Common myeloid progenitor, CD34-positive (primary cell): ENCODE measurements at regions not wholly inside any gene's neighbourhood (a gene's known extent, or its start where the extent isn't known, plus 50 kb on each side); places are given as distances from the start of the nearest gene placed in this dataset.

Experiments
- CTCF ChIA-PET: fragments of 350-600 bp; sonication (Branson Sonifier 250); formaldehyde crosslinking; loops from one replicate; lab custom pipeline; 2021; ENCODE audit warnings: antibody characterized with exemption; lab: Charles Lee
- POLR2A ChIA-PET: fragments of 350-600 bp; sonication (Branson Sonifier 250); formaldehyde crosslinking; loops from one replicate; lab custom pipeline; 2021; ENCODE audit warnings: antibody characterized with exemption; lab: Charles Lee
- DNase-seq, 3 donors: peaks; one replicate each; pipeline versions ENCODE4 v3.0.0 to v3.0.0-alpha.2; 2013
- H3K27ac ChIP-seq, 2 experiments: 1 replicate in 1 of 2; 2 replicates in 1 of 2; pipeline ENCODE4 v1.7.0; 2013; ENCODE audit warnings: inconsistent platforms in 2 of 2, low read length in 2 of 2, mild to moderate bottlenecking in 2 of 2, low read depth in 1 of 2, moderate library complexity in 1 of 2; ENCODE audit not compliant: severe bottlenecking in 2 of 2, insufficient read depth in 1 of 2, poor library complexity in 1 of 2
- H3K27me3 ChIP-seq, 5 experiments: replicated peaks in 2 of 5; 1 replicate in 3 of 5; 2 replicates in 2 of 5; pipeline versions ENCODE4 v1.6.1 to v1.7.0; 2013; ENCODE audit warnings: low read length in 4 of 5, mild to moderate bottlenecking in 2 of 5, moderate library complexity in 2 of 5, inconsistent platforms in 1 of 5; ENCODE audit not compliant: insufficient read depth in 5 of 5, control insufficient read depth in 4 of 5
- H3K36me3 ChIP-seq, 4 experiments: 1 replicate in 2 of 4; 2 replicates in 2 of 4; pipeline versions ENCODE4 v1.6.1 to v1.7.0; 2013; ENCODE audit warnings: low read length in 3 of 4, control low read depth in 1 of 4, mild to moderate bottlenecking in 1 of 4; ENCODE audit not compliant: control insufficient read depth in 4 of 4, insufficient read depth in 4 of 4
- H3K4me1 ChIP-seq, 4 experiments: 1 replicate in 3 of 4; 2 replicates in 1 of 4; pipeline versions ENCODE4 v1.6.1 to v1.7.1; 2013; ENCODE audit warnings: low read length in 3 of 4, mild to moderate bottlenecking in 3 of 4, control low read depth in 1 of 4, inconsistent platforms in 1 of 4, moderate library complexity in 1 of 4; ENCODE audit not compliant: control insufficient read depth in 4 of 4, insufficient read depth in 4 of 4; ENCODE audit errors: control extremely low read depth in 1 of 4
- H3K4me3 ChIP-seq, 7 experiments: 1 replicate in 4 of 7; 2 replicates in 3 of 7; pipeline versions ENCODE4 v1.5.1 to v1.7.0; 2013; ENCODE audit warnings: mild to moderate bottlenecking in 7 of 7, low read length in 6 of 7, moderate library complexity in 6 of 7, inconsistent platforms in 2 of 7, low read depth in 2 of 7, control low read depth in 1 of 7; ENCODE audit not compliant: insufficient read depth in 4 of 7, control insufficient read depth in 1 of 7; ENCODE audit errors: extremely low read depth in 1 of 7
- H3K9me3 ChIP-seq, 5 experiments: 1 replicate in 4 of 5; 2 replicates in 1 of 5; pipeline versions ENCODE4 v1.6.1 to v1.7.1; 2013; ENCODE audit warnings: low read length in 4 of 5, mild to moderate bottlenecking in 2 of 5, inconsistent platforms in 1 of 5, low read depth in 1 of 5, moderate library complexity in 1 of 5; ENCODE audit not compliant: control insufficient read depth in 4 of 5, insufficient read depth in 2 of 5; ENCODE audit errors: control extremely low read depth in 1 of 5
- WGBS: methylation state at CpG from one replicate; pipeline ENCODE4 v1.1.5; 2013; ENCODE audit not compliant: insufficient coverage; 5-methylcytosine and 5-hydroxymethylcytosine counted together

DNA sequence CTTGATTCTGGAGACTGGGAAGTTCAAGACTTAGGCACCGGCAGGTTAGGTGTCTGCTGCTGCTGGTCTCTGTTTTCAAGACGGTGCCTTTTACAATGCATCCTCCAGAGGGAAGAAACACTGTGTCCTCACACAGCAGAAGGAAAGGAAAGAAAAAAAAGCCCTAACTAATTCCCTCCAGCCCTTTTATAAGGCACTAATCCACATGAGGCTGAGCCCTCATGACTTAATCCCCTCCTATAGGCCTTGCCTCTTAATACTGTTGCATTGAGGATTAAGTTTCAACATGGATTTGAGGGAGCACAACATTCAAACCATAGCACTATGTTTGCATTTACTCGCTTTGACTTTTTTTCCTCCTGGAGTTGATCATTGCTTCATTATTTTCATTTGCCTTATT lies 585.9 kb downstream of the TLR4 start:
- no peak for DNase-seq
- H3K36me3 ChIP-seq = no peaks in the 10 kb centered on the region
- H3K4me1 ChIP-seq = no peaks in the 10 kb centered on the region
- WGBS = 100% methylated on average over 1 of the region's 3 CpGs
- ChIA-PET CTCF (no interaction called here), POLR2A (no interaction called here)
- no peaks in the 10 kb centered on the region for H3K27me3 ChIP-seq
- H3K27ac ChIP-seq = no peak overlapping the region
- H3K4me3 ChIP-seq = no peak overlapping the region
- H3K9me3 ChIP-seq = no peaks in the 10 kb centered on the region

GRCh38 chr9:118295413-118295812 lies 591.2 kb downstream of the TLR4 start:
- Histone ChIP-seq H3K27me3 (no peaks in the 10 kb centered on the region), H3K36me3 (no peaks in the 10 kb centered on the region), H3K4me3 (no peak overlapping the region), H3K9me3 (no peaks in the 10 kb centered on the region), H3K4me1 (no peaks in the 10 kb centered on the region), H3K27ac (no peak overlapping the region)
- POLR2A ChIA-PET = no interaction called here
- CTCF ChIA-PET = no interaction called here
- WGBS = 79% methylated on average over 4 of the region's 4 CpGs
- DNase-seq = no peak

GRCh38 chr9:118302721-118303120 lies 598.5 kb downstream of the TLR4 start:
- Histone ChIP-seq H3K9me3 (no peaks in the 10 kb centered on the region), H3K4me1 (no peaks in the 10 kb centered on the region), H3K4me3 (no peak overlapping the region), H3K27ac (no peak overlapping the region), H3K36me3 (no peaks in the 10 kb centered on the region), H3K27me3 (no peaks in the 10 kb centered on the region)
- ChIA-PET CTCF (no interaction called here), POLR2A (no interaction called here)
- DNase-seq = no peak
- WGBS = no CpG with 5 or more reads among the region's 2 CpGs

GRCh38 chr9:118303216-118303615 lies 599.0 kb downstream of the TLR4 start:
- Histone ChIP-seq H3K27me3 (no peaks in the 10 kb centered on the region), H3K36me3 (no peaks in the 10 kb centered on the region), H3K4me1 (no peaks in the 10 kb centered on the region), H3K27ac (no peak overlapping the region), H3K4me3 (no peak overlapping the region), H3K9me3 (no peaks in the 10 kb centered on the region)
- ChIA-PET POLR2A (no interaction called here), CTCF (interaction anchor here (0.8 kb wide), 1 partner anchor 51 kb away, joined by 3 read pairs; no protein-coding TSS in a partner anchor)
- 79% methylated on average over 3 of the region's 3 CpGs for WGBS
- no peak for DNase-seq

DNA sequence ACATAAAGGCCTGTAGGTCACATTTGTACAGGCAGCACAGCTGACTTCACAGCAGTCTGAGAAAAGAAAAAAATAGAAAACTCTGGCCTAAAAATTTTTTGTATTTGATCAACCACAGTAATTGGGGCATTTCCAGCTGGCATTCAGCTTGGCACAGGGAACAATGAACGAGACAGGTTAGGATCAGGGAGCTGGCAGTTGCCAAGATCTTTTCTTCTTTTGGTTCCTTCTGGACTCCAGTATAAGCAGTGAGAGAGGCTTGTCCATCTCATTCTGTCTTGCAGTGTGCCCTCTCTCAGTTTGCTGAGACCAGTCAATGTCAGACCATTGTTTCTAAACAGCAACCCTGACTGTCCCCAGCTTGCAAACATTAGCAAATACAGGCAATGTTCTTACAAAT lies 601.1 kb downstream of the TLR4 start:
- no peaks in the 10 kb centered on the region for H3K36me3 ChIP-seq
- no peaks in the 10 kb centered on the region for H3K9me3 ChIP-seq
- 83% methylated on average over 1 of the region's 1 CpG for WGBS
- ChIA-PET POLR2A (no interaction called here), CTCF (no interaction called here)
- no peaks in the 10 kb centered on the region for H3K27me3 ChIP-seq
- DNase-seq = no peak
- H3K4me1 ChIP-seq = no peaks in the 10 kb centered on the region
- H3K27ac ChIP-seq = no peak overlapping the region
- H3K4me3 ChIP-seq = no peak overlapping the region

- Histone ChIP-seq H3K27ac (no peak overlapping the region), H3K36me3 (no peaks in the 10 kb centered on the region), H3K4me1 (no peaks in the 10 kb centered on the region), H3K4me3 (no peak overlapping the region), H3K27me3 (no peaks in the 10 kb centered on the region), H3K9me3 (no peaks in the 10 kb centered on the region)
- DNase-seq = no peak
- WGBS = 92% methylated on average over 2 of the region's 3 CpGs
- POLR2A ChIA-PET = no interaction called here
- CTCF ChIA-PET = no interaction called here
Measured at GRCh38 chr9:118306801-118307200, 602.6 kb downstream of the TLR4 start.

GRCh38 chr9:118313965-118314364 lies 609.8 kb downstream of the TLR4 start:
- Histone ChIP-seq H3K4me1 (no peaks in the 10 kb centered on the region), H3K27ac (no peak overlapping the region), H3K36me3 (no peaks in the 10 kb centered on the region), H3K27me3 (no peaks in the 10 kb centered on the region), H3K9me3 (no peaks in the 10 kb centered on the region), H3K4me3 (no peak overlapping the region)
- WGBS = no CpG with 5 or more reads among the region's 3 CpGs
- ChIA-PET CTCF (interaction anchor here (1.6 kb wide), 1 partner anchor 14 kb away, joined by 3 read pairs; no protein-coding TSS in a partner anchor), POLR2A (no interaction called here)
- no peak for DNase-seq
